ENCODE measurements at regions not wholly inside any gene's neighbourhood (a gene's known extent, or its start where the extent isn't known, plus 50 kb on each side); places are given as distances from the start of the nearest gene placed in this dataset.
"Not testable (repeated sequence)": the region's sequence is repeated elsewhere in the genome, so short reads cannot be mapped to it uniquely, and the experiment has no call there.

- DNase-seq (ENCODE audit: low spot score), result no peak
- TF ChIP-seq CTCF (IDR thresholded peaks at IDR 0.05; ENCODE audit: extremely low read depth, missing control alignments), result no peak
Measured at GRCh38 chr10:9944690-9945089, 1073.0 kb upstream of the CELF2 start.

DNA sequence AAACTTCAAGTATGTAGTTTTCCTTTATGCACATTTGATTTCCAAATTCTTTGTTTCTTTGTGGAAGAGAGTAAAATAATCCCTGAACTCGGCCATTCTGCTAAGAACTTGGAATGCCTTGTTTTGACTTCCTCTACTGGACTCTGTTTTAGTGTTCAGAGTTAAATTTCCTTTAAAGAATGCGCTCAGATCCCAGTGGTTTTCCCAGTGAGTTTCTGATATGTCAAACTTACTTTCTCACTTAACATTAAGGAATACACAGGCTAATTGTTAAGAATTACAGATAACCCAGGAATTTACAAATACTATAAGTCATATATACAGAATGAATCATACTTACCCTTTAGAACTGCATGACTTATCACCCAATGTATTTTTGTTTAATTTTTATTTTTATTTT, 1067.6 kb upstream of the CELF2 start:
- no peak for TF ChIP-seq CTCF (IDR thresholded peaks at IDR 0.05; ENCODE audit: extremely low read depth, missing control alignments)
- no peak for DNase-seq (ENCODE audit: low spot score)

GRCh38 chr10:9951481-9952257, 1066.0 kb upstream of the CELF2 start:
- TF ChIP-seq CTCF (IDR thresholded peaks at IDR 0.05; ENCODE audit: extremely low read depth, missing control alignments), result no peak
- no peak for DNase-seq (ENCODE audit: low spot score)

GRCh38 chr10:9957351-9957750, 1060.3 kb upstream of the CELF2 start:
- no peak for TF ChIP-seq CTCF (IDR thresholded peaks at IDR 0.05; ENCODE audit: extremely low read depth, missing control alignments)
- DNase-seq (ENCODE audit: low spot score), result no peak

DNA sequence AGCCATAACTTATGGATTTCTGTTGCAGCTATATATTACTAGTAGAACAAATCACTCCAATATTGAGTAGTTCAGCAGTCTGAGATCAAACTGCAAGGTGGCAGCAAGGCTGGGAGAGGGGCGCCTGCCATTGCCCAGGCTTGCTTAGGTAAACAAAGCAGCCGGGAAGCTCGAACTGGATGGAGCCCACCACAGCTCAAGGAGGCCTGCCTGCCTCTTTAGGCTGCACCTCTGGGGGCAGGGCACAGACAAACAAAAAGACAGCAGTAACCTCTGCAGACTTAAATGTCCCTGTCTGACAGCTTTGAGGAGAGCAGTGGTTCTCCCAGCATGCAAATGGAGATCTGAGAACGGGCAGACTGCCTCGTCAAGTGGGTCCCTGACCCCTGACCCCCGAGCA, 1059.8 kb upstream of the CELF2 start:
- not testable (repeated sequence) for DNase-seq (ENCODE audit: low spot score)

DNA sequence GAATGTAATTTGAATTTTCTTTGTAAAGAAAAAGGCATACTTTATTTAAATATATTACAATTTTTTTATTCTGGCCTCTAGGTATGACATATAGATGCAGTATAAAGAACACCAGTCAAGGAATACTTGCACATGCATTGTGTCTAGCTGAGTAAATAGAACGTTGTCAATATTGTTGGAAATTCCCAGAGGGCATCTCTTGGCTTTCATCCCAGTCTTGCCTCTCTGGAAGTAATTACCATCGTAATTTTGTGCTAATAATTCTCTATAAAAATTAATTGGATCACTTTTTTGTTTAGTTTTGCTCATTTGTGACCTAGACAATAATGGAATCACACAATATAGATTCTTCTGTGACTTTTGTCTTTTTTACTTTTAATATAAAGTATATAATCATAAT, 1052.3 kb upstream of the CELF2 start:
- DNase-seq (ENCODE audit: low spot score), result no peak
- TF ChIP-seq CTCF (IDR thresholded peaks at IDR 0.05; ENCODE audit: extremely low read depth, missing control alignments), result no peak

DNA sequence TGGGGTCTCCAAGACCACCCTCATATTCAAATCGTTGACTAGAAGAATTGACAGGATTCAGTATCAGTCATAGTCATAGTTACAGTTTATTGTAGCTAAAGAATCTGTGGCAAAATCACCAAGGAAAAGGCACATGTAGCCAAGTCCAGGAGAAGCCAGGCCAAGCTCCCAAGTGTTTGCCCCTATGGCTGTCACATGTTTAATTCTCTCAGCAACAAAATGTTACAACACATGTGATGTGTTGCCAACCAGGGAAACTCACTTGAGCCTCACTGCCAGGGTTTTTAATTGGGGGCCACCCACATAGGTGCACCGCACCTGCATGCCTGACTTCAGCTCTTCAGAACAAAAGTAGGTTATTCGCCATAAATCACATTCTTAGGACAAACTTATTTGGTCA, 1030.9 kb upstream of the CELF2 start:
- no peak for DNase-seq (ENCODE audit: low spot score)
- no peak for TF ChIP-seq CTCF (IDR thresholded peaks at IDR 0.05; ENCODE audit: extremely low read depth, missing control alignments)

DNA sequence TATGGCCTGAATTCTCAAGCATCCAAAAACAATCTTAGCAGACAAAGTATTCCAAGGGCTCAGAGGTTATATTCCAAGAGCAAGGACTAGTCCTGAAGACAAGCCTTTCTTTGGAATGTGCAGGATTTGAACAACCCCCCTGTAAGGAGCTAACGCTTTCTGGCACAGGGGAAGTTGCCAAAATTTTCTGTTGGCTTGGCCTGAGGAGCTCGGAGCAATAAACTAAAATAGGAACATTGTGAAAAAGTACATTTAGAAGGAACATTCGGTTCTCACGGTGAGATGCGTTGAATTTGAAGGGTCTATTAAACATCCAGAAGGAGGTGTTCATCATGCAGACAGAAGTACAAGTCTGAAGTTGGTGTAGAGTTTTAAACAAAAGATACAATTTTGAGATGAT, 1030.5 kb upstream of the CELF2 start:
- DNase-seq (ENCODE audit: low spot score), result no peak
- TF ChIP-seq CTCF (IDR thresholded peaks at IDR 0.05; ENCODE audit: extremely low read depth, missing control alignments), result no peak

All from GM20000 (cell line).